ENCODE measurements at regions not wholly inside any gene's neighbourhood (a gene's known extent, or its start where the extent isn't known, plus 50 kb on each side); places are given as distances from the start of the nearest gene placed in this dataset.

DNA sequence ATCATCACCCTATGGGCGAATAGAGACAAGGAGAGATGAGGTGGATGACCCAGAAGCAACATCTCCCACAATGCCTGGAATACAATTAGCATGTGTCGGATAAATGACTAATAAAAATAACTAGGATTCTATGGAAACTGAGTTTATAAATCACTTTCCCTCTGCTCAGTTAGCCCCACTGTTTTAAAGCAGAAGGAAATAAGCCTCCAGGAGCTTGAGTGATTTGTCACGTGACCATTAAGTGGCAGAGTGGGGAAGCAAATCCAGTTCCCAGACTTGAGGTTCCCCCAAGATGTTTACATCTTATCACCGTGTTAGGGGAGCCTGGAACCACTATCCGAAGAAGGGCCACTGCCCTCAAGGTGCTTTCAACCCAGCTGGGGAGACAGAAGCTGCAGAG, 136.5 kb upstream of the CCND2 start:
- no peak for FAIRE-seq
- no peak for DNase-seq (ENCODE audit: low spot score)

DNA sequence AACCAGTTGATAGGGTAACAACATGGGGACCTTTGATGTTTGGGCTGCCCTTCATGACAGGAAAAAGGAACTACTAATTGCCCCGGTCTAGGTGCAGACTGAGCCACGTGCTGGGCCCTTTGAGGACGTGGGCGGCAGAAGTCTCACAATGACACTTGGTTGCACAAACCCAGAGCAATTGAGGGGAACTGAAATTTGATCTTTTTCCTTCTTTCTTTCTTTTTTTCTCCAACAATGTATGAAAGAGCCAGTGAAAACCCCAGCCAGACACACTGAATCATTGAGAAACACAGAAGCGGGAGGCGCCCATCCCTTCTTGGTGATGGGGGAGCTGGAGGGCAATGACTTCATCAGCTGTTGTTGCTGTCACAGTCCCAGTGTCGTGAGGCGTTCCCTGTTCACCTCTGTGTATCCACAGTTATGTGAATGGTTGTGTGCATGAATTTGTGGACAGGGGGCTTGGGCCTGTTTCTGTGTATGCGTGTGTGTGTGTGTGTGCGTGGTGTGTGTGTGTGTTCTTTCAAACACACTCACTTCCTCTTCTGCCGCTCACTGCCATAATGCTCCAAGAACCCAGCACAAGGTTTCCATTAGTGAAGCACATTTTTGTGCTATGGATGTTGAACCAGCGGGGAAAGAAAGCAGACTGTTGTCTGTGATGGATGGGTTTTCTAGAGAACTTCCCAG, 137.5 kb upstream of the CCND2 start:
- no peak for DNase-seq (ENCODE audit: low spot score)
- no peak for FAIRE-seq

GRCh38 chr12:4134448-4135263, 138.9 kb upstream of the CCND2 start:
- FAIRE-seq (no peak), DNase-seq (ENCODE audit: low spot score) (no peak)

DNA sequence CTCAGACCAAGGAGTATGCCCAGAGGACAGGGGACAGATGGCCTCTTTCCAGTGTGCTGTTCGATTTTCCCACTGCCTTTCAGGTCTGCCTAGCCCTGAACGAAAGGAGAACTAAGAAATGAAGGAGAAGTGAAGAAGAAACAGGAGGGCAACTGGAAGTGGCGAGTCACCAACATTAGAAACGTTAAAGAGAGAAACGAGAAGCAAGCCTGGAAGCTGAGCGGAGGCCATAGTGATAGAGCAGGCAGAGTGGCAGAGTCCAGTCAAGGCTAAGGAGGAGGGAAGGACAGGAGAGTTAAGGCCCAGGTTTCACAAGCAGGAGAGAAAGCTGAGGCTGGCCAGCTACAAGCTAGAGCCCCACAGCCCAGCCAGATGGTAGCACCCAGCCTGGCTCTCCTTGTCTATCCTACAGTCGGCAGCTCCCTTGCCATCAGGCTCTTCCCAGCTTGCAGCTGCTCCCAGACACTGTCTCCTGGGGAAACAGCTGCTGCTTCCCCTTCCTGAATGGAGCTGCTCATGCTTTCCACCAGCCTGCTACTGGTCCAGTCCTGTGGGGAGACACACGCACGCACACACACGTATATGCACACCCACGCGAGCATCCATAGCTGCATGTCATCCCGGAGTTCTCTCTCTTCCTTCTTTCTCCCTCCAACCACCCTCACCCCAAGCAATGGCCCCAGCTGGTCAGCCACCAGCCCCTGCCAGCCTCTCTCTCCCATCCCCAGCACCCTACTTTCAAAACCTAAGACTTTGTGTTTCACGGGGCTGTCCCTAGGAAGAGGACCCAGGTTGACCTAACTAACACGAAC, 139.7 kb upstream of the CCND2 start:
- FAIRE-seq: no peak
- DNase-seq (ENCODE audit: low spot score): no peak

- FAIRE-seq (no peak), DNase-seq (ENCODE audit: low spot score) (no peak)
These were observed 140.5 kb upstream of the CCND2 start for GRCh38 chr12:4133029-4133428.

DNA sequence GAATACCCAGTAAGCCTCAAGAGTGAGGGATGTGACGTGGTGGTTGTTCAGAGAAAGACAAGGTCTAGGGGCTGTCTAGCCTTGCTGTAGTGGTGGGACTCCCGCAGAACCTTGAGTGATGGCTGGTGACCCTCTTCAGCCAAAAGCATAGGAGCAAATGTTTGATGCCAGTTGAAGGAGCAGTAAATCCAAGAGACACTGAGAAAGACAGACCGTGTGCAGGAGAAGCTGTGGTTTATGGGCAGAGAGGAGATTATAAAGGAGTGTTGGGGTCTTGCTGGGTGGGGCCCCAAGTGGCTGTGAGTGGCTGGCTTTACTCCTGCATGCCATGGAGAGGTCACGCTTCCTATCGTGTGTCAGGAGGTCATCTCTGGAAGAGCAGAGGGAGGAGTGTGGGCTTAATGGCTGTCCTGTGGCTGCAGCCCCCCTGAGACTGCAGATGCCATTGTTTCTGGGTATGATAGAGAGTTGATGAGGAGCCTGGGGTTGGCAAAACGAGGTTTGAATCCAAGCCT, 152.0 kb upstream of the CCND2 start:
- FAIRE-seq: no peak
- no peak for DNase-seq (ENCODE audit: low spot score)

DNA sequence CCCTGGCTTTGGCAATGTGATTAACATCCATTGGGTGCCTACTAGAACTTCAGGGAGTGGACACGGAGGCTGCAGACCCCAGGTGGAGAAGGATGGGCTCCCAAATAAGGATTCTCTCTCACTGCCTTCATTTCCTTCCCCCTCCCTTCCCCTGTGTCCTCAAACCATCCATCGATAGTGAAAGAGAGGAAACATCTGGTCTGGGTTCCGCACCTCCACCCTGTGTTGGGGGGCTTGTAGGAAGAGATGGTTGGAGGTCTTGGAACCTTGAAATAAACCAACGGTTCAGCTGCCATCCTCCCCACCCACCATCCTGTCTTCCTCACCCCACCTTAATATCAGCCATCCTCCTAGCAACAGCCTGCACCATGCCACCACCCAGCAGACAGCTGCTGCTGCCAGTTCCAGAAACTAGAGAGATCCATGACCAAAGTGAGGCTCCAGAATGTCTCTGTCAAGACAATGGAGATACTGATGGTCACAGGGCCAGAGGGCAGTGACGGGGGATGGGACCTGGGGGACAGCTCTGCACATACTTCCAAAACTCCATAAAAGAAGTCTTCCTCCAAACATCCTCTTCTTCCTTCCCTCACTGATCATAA, 153.1 kb upstream of the CCND2 start:
- FAIRE-seq (no peak), DNase-seq (ENCODE audit: low spot score) (no peak)

GRCh38 chr12:4119157-4119761, 154.3 kb upstream of the CCND2 start:
- DNase-seq (ENCODE audit: low spot score) (no peak), FAIRE-seq (no peak)

GRCh38 chr12:4118601-4119156, 154.9 kb upstream of the CCND2 start:
- FAIRE-seq: no peak

DNA sequence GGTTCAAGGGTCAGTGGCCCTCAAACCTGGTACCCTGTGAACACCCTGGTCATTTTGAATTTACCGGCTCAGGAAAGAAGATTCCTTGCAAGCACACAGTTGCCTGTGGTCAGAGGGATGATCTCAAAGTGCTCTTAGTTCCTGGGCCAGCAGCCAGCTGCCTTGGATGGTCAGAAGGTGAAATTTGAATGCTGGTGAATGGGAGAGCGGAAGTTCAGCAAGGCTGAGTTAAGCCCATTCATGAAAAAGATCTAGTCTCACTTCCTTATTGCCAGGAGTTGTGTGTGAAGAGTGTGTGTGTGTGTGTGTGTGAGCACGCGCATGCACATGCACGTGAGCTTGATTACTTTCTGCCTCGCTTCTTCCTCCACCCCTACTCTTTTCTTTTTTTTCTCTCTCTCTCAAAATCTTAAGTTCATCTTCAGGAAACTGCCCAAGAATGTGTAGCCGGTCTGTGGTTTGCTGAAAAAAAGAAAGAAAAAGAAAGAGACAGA, 155.5 kb upstream of the CCND2 start:
- no peak for FAIRE-seq
- DNase-seq (ENCODE audit: low spot score): no peak

More at GRCh38 chr12:4118601-4119156, 154.9 kb upstream of the CCND2 start:
- no peak for DNase-seq (ENCODE audit: low spot score)

DNA sequence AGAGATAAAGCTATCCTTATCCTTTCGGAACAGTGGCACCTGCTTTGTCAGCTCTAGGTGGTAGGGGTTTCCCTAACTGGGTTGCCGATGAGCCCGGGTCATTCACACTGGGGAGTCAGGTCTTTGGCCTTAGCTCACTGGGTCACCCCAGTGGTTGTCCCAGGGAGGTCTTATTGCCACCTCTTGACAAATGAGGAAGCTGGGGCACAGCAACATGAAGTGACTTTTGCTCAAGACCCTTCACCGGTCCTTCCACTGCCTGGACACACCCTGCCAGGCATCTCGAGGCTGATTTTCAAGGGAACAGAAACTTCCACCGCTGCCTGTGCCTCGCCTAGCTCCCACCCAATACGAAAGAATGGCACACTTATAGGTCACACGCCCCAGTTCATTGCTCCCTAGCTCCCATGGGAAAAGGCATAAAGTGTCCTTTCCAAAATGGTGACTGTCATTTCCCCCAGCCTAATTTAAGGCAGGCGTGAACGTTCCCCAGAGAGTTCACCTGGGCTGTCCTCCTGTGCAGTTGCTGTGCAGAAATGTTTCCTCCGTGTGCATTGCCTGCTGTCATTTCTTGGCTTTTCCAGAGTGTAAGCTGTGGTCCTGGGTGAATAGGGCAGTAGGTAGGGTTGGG, 156.1 kb upstream of the CCND2 start:
- no peak for DNase-seq (ENCODE audit: low spot score)
- FAIRE-seq: no peak

DNA sequence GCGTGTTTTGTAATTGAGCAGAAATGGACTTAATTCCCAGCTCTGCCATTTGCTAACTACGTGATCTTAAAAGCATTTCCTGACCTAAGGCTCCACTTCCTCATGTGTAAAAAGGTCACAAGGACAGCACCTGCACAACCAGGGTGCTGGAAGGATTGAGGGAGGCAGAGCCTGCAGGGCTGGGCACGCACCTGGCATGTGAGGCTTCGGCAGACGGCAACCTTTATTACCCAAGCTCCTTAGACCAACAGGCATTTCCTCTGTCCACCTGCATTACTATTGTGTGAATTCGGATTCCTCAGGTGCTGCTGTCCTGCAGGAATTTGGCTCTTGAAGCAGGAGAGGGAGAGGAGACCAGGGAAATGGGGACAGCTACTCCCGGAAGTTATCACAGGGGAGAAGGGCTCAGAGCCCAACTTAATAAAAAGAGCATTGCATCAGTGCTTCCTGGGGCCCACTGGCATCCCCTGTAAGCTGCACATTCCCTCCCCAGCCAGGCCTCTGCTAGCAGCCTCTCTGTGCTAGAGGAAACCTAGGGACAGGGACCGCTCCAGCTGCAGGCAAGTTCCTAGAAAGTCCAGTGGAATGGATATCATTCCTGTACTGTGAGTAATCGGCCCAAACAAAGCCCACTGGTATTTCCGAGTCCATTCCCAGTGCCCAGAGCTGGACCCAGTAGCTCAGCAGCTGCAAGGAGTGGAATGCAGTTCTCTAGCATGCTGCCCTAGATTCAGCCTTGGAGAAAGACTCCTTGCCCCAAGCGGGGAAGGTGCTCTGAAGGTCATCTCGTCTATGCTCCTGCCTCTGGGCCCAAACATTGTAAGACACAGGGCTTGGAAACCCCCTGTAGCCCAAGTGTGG, 157.1 kb upstream of the CCND2 start:
- no peak for FAIRE-seq
- no peak for DNase-seq (ENCODE audit: low spot score)

DNA sequence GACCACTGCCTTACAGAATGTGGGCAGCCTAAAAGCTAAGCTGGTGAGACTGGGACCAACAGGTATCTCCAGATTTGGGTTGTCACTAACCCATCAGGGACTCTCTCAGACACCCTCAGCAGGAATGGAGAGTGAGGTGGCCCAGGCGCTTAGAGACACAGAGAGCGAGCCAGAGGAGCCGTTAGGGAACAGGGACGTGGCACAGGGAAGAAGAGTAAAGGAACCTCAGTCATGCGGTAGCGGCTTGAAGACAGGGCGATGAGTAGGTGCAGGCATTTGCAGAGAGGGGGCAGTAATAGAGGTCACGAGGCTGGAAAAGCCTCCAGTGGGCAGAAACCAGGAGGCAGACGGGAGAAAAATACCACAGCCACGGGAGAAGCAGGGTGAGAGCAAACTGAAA, 158.0 kb upstream of the CCND2 start:
- no peak for DNase-seq (ENCODE audit: low spot score)
- FAIRE-seq: no peak

GRCh38 chr12:4114986-4115385, 158.6 kb upstream of the CCND2 start:
- DNase-seq (ENCODE audit: low spot score): no peak
- no peak for FAIRE-seq

DNA sequence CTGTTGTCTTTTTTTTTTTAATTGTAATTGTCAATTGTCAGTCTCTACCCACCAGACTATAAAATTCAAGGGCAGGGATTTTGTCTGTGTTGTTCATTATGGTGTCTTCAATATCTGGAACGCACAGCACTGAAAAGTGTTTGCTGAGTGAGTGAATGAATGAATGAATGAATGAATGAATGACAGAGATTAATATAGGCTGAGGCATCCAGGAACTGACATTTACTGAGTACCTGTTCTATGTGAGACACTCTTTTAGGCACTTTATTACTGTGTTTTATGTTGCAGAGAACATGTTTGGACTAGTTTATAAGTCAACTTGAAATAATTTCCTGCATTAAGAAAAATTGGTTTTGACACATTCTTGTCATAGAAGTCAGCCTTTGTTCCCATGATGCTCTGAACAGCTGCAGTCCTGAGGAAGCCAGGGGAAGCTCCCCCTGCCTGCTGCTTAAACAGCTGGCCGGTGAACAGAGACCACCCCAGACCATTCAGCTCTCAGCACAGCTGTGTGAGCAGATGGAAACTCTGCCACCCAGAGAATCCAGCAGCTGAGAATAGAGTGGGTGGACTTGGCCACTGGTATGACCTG, 160.7 kb upstream of the CCND2 start:
- FAIRE-seq (no peak), DNase-seq (ENCODE audit: low spot score) (no peak)

- no peak for DNase-seq (ENCODE audit: low spot score)
- no peak for FAIRE-seq
These were observed 161.3 kb upstream of the CCND2 start for GRCh38 chr12:4112290-4112689.

DNA sequence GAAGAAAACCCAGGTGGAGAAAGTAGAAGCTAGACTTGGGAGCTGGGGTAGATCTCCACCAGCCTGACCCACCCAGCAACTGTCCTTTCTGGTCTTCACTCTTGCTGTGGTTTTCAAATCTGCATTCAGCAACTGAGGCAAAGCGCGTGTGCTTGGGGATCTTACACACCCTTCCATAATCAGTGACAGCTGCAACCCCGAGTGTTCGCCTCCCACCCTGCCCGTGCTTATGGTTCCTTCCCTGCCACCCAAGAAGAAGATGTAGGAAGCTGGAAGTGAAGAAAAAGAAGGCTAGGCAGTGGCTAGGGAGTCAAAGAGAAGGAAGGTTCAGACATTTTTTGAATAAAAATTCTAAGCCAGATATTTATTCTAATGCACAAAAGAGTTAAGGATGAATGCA, 162.6 kb upstream of the CCND2 start:
- no peak for DNase-seq (ENCODE audit: low spot score)
- no peak for FAIRE-seq

- FAIRE-seq (no peak), DNase-seq (ENCODE audit: low spot score) (no peak)
These were observed 163.7 kb upstream of the CCND2 start for GRCh38 chr12:4109826-4110225.

All from RCC 7860 (cell line).